ENCODE measurements at regions not wholly inside any gene's neighbourhood (a gene's known extent, or its start where the extent isn't known, plus 50 kb on each side); places are given as distances from the start of the nearest gene placed in this dataset.
A peak's percentile ranks its signal among the peaks of the same experiment; 100 is the strongest.

DNA sequence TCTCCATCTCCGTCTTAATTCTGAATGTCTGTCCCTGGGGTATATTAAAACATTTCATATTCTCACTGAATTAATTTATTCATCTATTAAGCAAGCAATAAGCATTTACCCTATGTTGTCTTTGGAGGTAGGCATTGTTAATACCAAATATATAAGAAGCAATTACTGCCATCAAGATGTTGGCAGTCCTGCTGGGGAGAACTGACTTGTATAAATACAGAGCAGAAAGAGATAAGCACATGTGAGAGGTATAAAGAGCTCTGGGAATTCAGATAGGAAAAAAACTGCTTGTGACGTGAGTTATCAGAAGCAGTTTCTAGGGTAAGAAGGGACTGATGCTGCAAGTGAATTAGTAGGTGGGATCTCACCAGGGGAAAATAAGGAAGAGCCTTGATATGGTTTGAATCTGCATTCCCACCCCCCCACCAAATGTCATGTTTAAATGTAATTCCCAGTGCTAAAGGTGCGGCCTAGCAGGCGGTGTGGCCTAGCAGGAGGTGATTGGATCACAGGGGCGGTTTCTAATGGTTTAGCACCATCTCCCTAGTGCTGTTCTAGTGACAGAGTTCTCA is 286.8 kb downstream of the RAD51AP2 start:
- Mint-ChIP-seq H3K36me3 (ENCODE audit: low read depth, unreplicated experiment) (no peaks in the 10 kb centered on the region), H3K4me3 (ENCODE audit: unreplicated experiment) (no peak overlapping the region), H3K27ac (ENCODE audit: unreplicated experiment) (no peak overlapping the region), H3K27me3 (ENCODE audit: low read depth, unreplicated experiment) (no peaks in the 10 kb centered on the region), H3K4me1 (ENCODE audit: low read depth, unreplicated experiment) (peaks cover 22% of the 10 kb centered on the region), H3K9me3 (ENCODE audit: unreplicated experiment) (no peaks in the 10 kb centered on the region)
- TF ChIP-seq CTCF (IDR thresholded peaks at IDR 0.05; ENCODE audit: insufficient read depth, low read depth, low read length) (no peak), EZH2 (IDR thresholded peaks at IDR 0.05; ENCODE audit: insufficient read depth, low read length) (no peak)
- no peak for DNase-seq (ENCODE audit: low read depth)
- Histone ChIP-seq H2AFZ (ENCODE audit: low read depth, low read length) (no peak overlapping the region), H3K4me2 (ENCODE audit: low read length) (no peak overlapping the region), H3K79me2 (ENCODE audit: insufficient read depth, low read length) (no peaks in the 10 kb centered on the region), H4K20me1 (ENCODE audit: insufficient read depth, low read length) (no peaks in the 10 kb centered on the region), H3K9ac (ENCODE audit: low read length) (no peak overlapping the region), H3K27ac (ENCODE audit: low read depth, low read length) (no peak overlapping the region), H3K4me1 (ENCODE audit: insufficient read depth, low read length) (no peaks in the 10 kb centered on the region), H3K36me3 (ENCODE audit: insufficient read depth, low read length) (no peaks in the 10 kb centered on the region), H3K4me3 (ENCODE audit: insufficient read depth, low read depth, low read length) (no peak overlapping the region), H3K9me3 (ENCODE audit: insufficient read depth, low read depth, low read length) (no peaks in the 10 kb centered on the region), H3K27me3 (ENCODE audit: insufficient read depth, low read length) (no peaks in the 10 kb centered on the region)
- FAIRE-seq: no peak

- no peaks in the 10 kb centered on the region for H3K9me3 ChIP-seq (ENCODE audit: insufficient read depth, low read depth, low read length)
- Mint-ChIP-seq H3K27me3 (ENCODE audit: low read depth, unreplicated experiment) (no peaks in the 10 kb centered on the region), H3K27ac (ENCODE audit: unreplicated experiment) (no peak overlapping the region), H3K4me1 (ENCODE audit: low read depth, unreplicated experiment) (peaks cover 22% of the 10 kb centered on the region), H3K36me3 (ENCODE audit: low read depth, unreplicated experiment) (no peaks in the 10 kb centered on the region), H3K4me3 (ENCODE audit: unreplicated experiment) (no peak overlapping the region), H3K9me3 (ENCODE audit: unreplicated experiment) (no peaks in the 10 kb centered on the region)
- H3K27me3 ChIP-seq (ENCODE audit: insufficient read depth, low read length): no peaks in the 10 kb centered on the region
- no peak overlapping the region for H2AFZ ChIP-seq (ENCODE audit: low read depth, low read length)
- no peak overlapping the region for H3K9ac ChIP-seq (ENCODE audit: low read length)
- no peak for TF ChIP-seq CTCF (IDR thresholded peaks at IDR 0.05; ENCODE audit: insufficient read depth, low read depth, low read length)
- no peak for TF ChIP-seq EZH2 (IDR thresholded peaks at IDR 0.05; ENCODE audit: insufficient read depth, low read length)
- no peak overlapping the region for H3K4me2 ChIP-seq (ENCODE audit: low read length)
- H3K4me3 ChIP-seq (ENCODE audit: insufficient read depth, low read depth, low read length): no peak overlapping the region
- H3K4me1 ChIP-seq (ENCODE audit: insufficient read depth, low read length): no peaks in the 10 kb centered on the region
- H3K36me3 ChIP-seq (ENCODE audit: insufficient read depth, low read length): no peaks in the 10 kb centered on the region
- H4K20me1 ChIP-seq (ENCODE audit: insufficient read depth, low read length): no peaks in the 10 kb centered on the region
- no peak overlapping the region for H3K27ac ChIP-seq (ENCODE audit: low read depth, low read length)
- DNase-seq (ENCODE audit: low read depth) (no peak), FAIRE-seq (no peak)
- no peaks in the 10 kb centered on the region for H3K79me2 ChIP-seq (ENCODE audit: insufficient read depth, low read length)
Measured at GRCh38 chr2:17229414-17229813, 288.8 kb downstream of the RAD51AP2 start.

DNA sequence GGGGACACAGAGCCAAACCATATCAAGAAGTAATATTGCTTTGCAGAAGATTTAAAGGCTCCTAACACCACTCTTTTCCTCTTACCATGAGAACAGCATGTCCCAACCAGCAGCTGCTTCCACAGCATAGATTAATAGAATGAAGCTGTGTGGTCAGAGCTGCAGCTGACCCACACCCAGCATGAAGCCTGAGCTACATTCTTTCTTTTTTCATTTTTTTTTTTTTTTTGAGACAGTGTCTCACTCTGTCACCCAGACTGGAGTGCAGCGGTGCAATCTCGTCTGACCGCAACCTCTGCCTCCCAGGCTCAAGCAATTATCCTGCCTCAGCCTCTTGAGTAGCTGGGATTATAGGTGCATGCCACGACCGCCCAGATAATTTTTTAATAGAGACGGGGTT is 289.8 kb downstream of the RAD51AP2 start:
- Histone ChIP-seq H3K4me1 (ENCODE audit: insufficient read depth, low read length) (no peaks in the 10 kb centered on the region), H3K4me3 (ENCODE audit: insufficient read depth, low read depth, low read length) (no peak overlapping the region), H3K9ac (ENCODE audit: low read length) (no peak overlapping the region), H3K27me3 (ENCODE audit: insufficient read depth, low read length) (no peaks in the 10 kb centered on the region), H3K9me3 (ENCODE audit: insufficient read depth, low read depth, low read length) (no peaks in the 10 kb centered on the region), H3K79me2 (ENCODE audit: insufficient read depth, low read length) (no peaks in the 10 kb centered on the region), H3K27ac (ENCODE audit: low read depth, low read length) (no peak overlapping the region), H4K20me1 (ENCODE audit: insufficient read depth, low read length) (no peaks in the 10 kb centered on the region), H2AFZ (ENCODE audit: low read depth, low read length) (no peak overlapping the region), H3K36me3 (ENCODE audit: insufficient read depth, low read length) (no peaks in the 10 kb centered on the region), H3K4me2 (ENCODE audit: low read length) (no peak overlapping the region)
- FAIRE-seq (no peak), DNase-seq (ENCODE audit: low read depth) (peak; percentile 4)
- peaks cover 22% of the 10 kb centered on the region for H3K4me1 Mint-ChIP-seq (ENCODE audit: low read depth, unreplicated experiment)
- TF ChIP-seq CTCF (IDR thresholded peaks at IDR 0.05; ENCODE audit: insufficient read depth, low read depth, low read length) (no peak), EZH2 (IDR thresholded peaks at IDR 0.05; ENCODE audit: insufficient read depth, low read length) (no peak)
- no peak overlapping the region for H3K27ac Mint-ChIP-seq (ENCODE audit: unreplicated experiment)
- H3K36me3 Mint-ChIP-seq (ENCODE audit: low read depth, unreplicated experiment): no peaks in the 10 kb centered on the region
- H3K27me3 Mint-ChIP-seq (ENCODE audit: low read depth, unreplicated experiment): no peaks in the 10 kb centered on the region
- no peak overlapping the region for H3K4me3 Mint-ChIP-seq (ENCODE audit: unreplicated experiment)
- no peaks in the 10 kb centered on the region for H3K9me3 Mint-ChIP-seq (ENCODE audit: unreplicated experiment)
